Breast epithelium (tissue), 3 donors: ENCODE measurements at regions not wholly inside any gene's neighbourhood (a gene's known extent, or its start where the extent isn't known, plus 50 kb on each side); places are given as distances from the start of the nearest gene placed in this dataset.
"Not testable (repeated sequence)": the region's sequence is repeated elsewhere in the genome, so short reads cannot be mapped to it uniquely, and the experiment has no call there.

Source experiments
- POLR2A ChIP-seq: fragments of 450-650 bp; IDR thresholded peaks from one replicate; pipeline ENCODE4 v1.6.1; 2016; ENCODE audit warnings: antibody characterized with exemption, mild to moderate bottlenecking, moderate library complexity
- POLR2AphosphoS5 ChIP-seq, 3 donors: sonication (generic); formaldehyde crosslinking; IDR thresholded peaks; one replicate each; pipeline ENCODE4 v1.6.1; 2017; ENCODE audit warnings: antibody characterized with exemption in 3 of 3
- TF ChIP-seq, protein P1 (sequence below), 3 donors: fragments of 450-650 bp; IDR thresholded peaks; one replicate each; pipeline ENCODE4 v1.5.1; 2016 to 2017; ENCODE audit warnings: antibody characterized with exemption in 3 of 3, mild to moderate bottlenecking in 3 of 3, moderate library complexity in 3 of 3

DNA sequence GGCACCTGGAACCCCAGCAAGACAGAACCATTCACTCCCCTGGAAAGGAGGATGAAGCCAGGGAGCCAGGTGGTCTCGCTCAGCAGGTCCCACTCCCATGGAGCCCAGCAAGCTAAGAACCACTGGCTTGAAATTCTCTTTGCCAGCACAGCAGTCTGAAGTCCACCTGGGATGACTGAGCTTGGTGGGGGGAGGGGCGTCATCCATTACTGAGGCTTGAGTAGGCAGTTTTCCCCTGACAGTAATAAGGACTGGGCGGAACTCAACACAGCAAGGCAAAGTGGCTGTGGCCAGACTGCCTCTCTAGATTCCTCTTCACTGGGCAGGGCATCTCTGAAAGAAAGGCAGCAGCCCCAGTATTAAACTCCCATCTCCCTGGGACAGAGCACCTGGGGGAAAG is 140.2 kb upstream of the ADGRB3 start:
- not testable (repeated sequence) for TF ChIP-seq POLR2AphosphoS5 (IDR thresholded peaks at IDR 0.05); POLR2A
- TF ChIP-seq, protein P1, sequence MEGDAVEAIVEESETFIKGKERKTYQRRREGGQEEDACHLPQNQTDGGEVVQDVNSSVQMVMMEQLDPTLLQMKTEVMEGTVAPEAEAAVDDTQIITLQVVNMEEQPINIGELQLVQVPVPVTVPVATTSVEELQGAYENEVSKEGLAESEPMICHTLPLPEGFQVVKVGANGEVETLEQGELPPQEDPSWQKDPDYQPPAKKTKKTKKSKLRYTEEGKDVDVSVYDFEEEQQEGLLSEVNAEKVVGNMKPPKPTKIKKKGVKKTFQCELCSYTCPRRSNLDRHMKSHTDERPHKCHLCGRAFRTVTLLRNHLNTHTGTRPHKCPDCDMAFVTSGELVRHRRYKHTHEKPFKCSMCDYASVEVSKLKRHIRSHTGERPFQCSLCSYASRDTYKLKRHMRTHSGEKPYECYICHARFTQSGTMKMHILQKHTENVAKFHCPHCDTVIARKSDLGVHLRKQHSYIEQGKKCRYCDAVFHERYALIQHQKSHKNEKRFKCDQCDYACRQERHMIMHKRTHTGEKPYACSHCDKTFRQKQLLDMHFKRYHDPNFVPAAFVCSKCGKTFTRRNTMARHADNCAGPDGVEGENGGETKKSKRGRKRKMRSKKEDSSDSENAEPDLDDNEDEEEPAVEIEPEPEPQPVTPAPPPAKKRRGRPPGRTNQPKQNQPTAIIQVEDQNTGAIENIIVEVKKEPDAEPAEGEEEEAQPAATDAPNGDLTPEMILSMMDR (IDR thresholded peaks at IDR 0.05) = not testable (repeated sequence)
